K562 (cell line): ENCODE measurements at regions not wholly inside any gene's neighbourhood (a gene's known extent, or its start where the extent isn't known, plus 50 kb on each side); places are given as distances from the start of the nearest gene placed in this dataset.

Experiments used
- NCOR1 ChIP-seq: fragments of 450-650 bp; IDR thresholded peaks from 2 replicates; pipeline ENCODE4 v1.6.1; 2016; ENCODE audit warnings: mild to moderate bottlenecking, moderate library complexity
- TBL1XR1 ChIP-seq, 2 experiments: IDR thresholded peaks; 2 replicates each; pipeline ENCODE4 v1.6.1; 2012; ENCODE audit warnings: improper control_type of control experiment in 2 of 2, low read length in 2 of 2, mild to moderate bottlenecking in 1 of 2
- ZNF224 ChIP-seq: sonication (generic); formaldehyde crosslinking; IDR thresholded peaks from 2 replicates; pipeline ENCODE4 v1.8.0; 2022; ENCODE audit warnings: mild to moderate bottlenecking, missing genetic modification reagents
- TF ChIP-seq, protein P1 (sequence below): fragments of 450-650 bp; IDR thresholded peaks from 2 replicates; pipeline ENCODE4 v1.6.1; 2016; ENCODE audit warnings: missing biosample characterization, missing genetic modification characterization
- TF ChIP-seq, protein P2 (sequence below): sonication (generic); formaldehyde crosslinking; IDR thresholded peaks from 2 replicates; pipeline ENCODE4 v1.9.0; 2022; ENCODE audit warnings: mild to moderate bottlenecking, missing genetic modification reagents

GRCh38 chr4:144894573-144894972 lies 203.4 kb downstream of the ANAPC10 start:
- no peak for TF ChIP-seq ZNF224 (CRISPR knock-in tag)
- no peak for TF ChIP-seq TBL1XR1 (IDR thresholded peaks at IDR 0.05; ENCODE audit: low read length in 2 of 2)
- TF ChIP-seq, protein P1, sequence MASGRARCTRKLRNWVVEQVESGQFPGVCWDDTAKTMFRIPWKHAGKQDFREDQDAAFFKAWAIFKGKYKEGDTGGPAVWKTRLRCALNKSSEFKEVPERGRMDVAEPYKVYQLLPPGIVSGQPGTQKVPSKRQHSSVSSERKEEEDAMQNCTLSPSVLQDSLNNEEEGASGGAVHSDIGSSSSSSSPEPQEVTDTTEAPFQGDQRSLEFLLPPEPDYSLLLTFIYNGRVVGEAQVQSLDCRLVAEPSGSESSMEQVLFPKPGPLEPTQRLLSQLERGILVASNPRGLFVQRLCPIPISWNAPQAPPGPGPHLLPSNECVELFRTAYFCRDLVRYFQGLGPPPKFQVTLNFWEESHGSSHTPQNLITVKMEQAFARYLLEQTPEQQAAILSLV (tag): no peak
- TF ChIP-seq, protein P2, sequence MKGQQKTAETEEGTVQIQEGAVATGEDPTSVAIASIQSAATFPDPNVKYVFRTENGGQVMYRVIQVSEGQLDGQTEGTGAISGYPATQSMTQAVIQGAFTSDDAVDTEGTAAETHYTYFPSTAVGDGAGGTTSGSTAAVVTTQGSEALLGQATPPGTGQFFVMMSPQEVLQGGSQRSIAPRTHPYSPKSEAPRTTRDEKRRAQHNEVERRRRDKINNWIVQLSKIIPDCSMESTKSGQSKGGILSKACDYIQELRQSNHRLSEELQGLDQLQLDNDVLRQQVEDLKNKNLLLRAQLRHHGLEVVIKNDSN (CRISPR knock-in tag): no peak
- TF ChIP-seq NCOR1: no peak
